ENCODE measurements at regions not wholly inside any gene's neighbourhood (a gene's known extent, or its start where the extent isn't known, plus 50 kb on each side); places are given as distances from the start of the nearest gene placed in this dataset.

- DNase-seq (ENCODE audit: extremely low spot score, unreplicated experiment): no peak
- no peak overlapping the region for H3K4me3 Mint-ChIP-seq (ENCODE audit: unreplicated experiment)
- H3K4me1 Mint-ChIP-seq (ENCODE audit: unreplicated experiment): no peaks in the 10 kb centered on the region
- peaks cover 7% of the 10 kb centered on the region for H3K27me3 Mint-ChIP-seq (ENCODE audit: unreplicated experiment)
- no peak overlapping the region for H3K27ac Mint-ChIP-seq (ENCODE audit: unreplicated experiment)
- no peaks in the 10 kb centered on the region for H3K9me3 Mint-ChIP-seq (ENCODE audit: unreplicated experiment)
- H3K36me3 Mint-ChIP-seq (ENCODE audit: unreplicated experiment): no peaks in the 10 kb centered on the region
- TF ChIP-seq CTCF (IDR thresholded peaks at IDR 0.05): no peak
These were observed 179.3 kb upstream of the UBE3A start for GRCh38 chr15:25618161-25618560.

- no peaks in the 10 kb centered on the region for H3K4me1 Mint-ChIP-seq (ENCODE audit: unreplicated experiment)
- DNase-seq (ENCODE audit: extremely low spot score, unreplicated experiment): no peak
- H3K9me3 Mint-ChIP-seq (ENCODE audit: unreplicated experiment): no peaks in the 10 kb centered on the region
- H3K27me3 Mint-ChIP-seq (ENCODE audit: unreplicated experiment): no peaks in the 10 kb centered on the region
- TF ChIP-seq CTCF (IDR thresholded peaks at IDR 0.05): no peak
- no peak overlapping the region for H3K27ac Mint-ChIP-seq (ENCODE audit: unreplicated experiment)
- H3K36me3 Mint-ChIP-seq (ENCODE audit: unreplicated experiment): no peaks in the 10 kb centered on the region
- H3K4me3 Mint-ChIP-seq (ENCODE audit: unreplicated experiment): no peak overlapping the region
These were observed 177.6 kb upstream of the UBE3A start for GRCh38 chr15:25616471-25616870.

- TF ChIP-seq CTCF (IDR thresholded peaks at IDR 0.05): no peak
- no peaks in the 10 kb centered on the region for H3K36me3 Mint-ChIP-seq (ENCODE audit: unreplicated experiment)
- H3K27me3 Mint-ChIP-seq (ENCODE audit: unreplicated experiment): no peaks in the 10 kb centered on the region
- H3K4me3 Mint-ChIP-seq (ENCODE audit: unreplicated experiment): no peak overlapping the region
- no peak overlapping the region for H3K27ac Mint-ChIP-seq (ENCODE audit: unreplicated experiment)
- no peaks in the 10 kb centered on the region for H3K9me3 Mint-ChIP-seq (ENCODE audit: unreplicated experiment)
- H3K4me1 Mint-ChIP-seq (ENCODE audit: unreplicated experiment): no peaks in the 10 kb centered on the region
- DNase-seq (ENCODE audit: extremely low spot score, unreplicated experiment): no peak
These were observed 174.3 kb upstream of the UBE3A start for GRCh38 chr15:25613134-25613533.

- Mint-ChIP-seq H3K4me1 (ENCODE audit: unreplicated experiment) (no peaks in the 10 kb centered on the region), H3K36me3 (ENCODE audit: unreplicated experiment) (no peaks in the 10 kb centered on the region), H3K9me3 (ENCODE audit: unreplicated experiment) (no peaks in the 10 kb centered on the region), H3K4me3 (ENCODE audit: unreplicated experiment) (no peak overlapping the region), H3K27me3 (ENCODE audit: unreplicated experiment) (peaks cover 7% of the 10 kb centered on the region), H3K27ac (ENCODE audit: unreplicated experiment) (no peak overlapping the region)
- DNase-seq (ENCODE audit: extremely low spot score, unreplicated experiment): no peak
- no peak for TF ChIP-seq CTCF (IDR thresholded peaks at IDR 0.05)
These were observed 172.8 kb upstream of the UBE3A start for GRCh38 chr15:25611603-25612002.

GRCh38 chr15:25609371-25609770 lies 170.5 kb upstream of the UBE3A start:
- no peak overlapping the region for H3K4me3 Mint-ChIP-seq (ENCODE audit: unreplicated experiment)
- H3K9me3 Mint-ChIP-seq (ENCODE audit: unreplicated experiment): peaks cover 1% of the 10 kb centered on the region
- no peaks in the 10 kb centered on the region for H3K4me1 Mint-ChIP-seq (ENCODE audit: unreplicated experiment)
- no peak for TF ChIP-seq CTCF (IDR thresholded peaks at IDR 0.05)
- H3K36me3 Mint-ChIP-seq (ENCODE audit: unreplicated experiment): no peaks in the 10 kb centered on the region
- no peak for DNase-seq (ENCODE audit: extremely low spot score, unreplicated experiment)
- H3K27me3 Mint-ChIP-seq (ENCODE audit: unreplicated experiment): peaks cover 19% of the 10 kb centered on the region
- no peak overlapping the region for H3K27ac Mint-ChIP-seq (ENCODE audit: unreplicated experiment)

All from osteocyte (in vitro differentiated cells).